ENCODE measurements at regions not wholly inside any gene's neighbourhood (a gene's known extent, or its start where the extent isn't known, plus 50 kb on each side); places are given as distances from the start of the nearest gene placed in this dataset.
"Not testable (repeated sequence)": the region's sequence is repeated elsewhere in the genome, so short reads cannot be mapped to it uniquely, and the experiment has no call there.

DNA sequence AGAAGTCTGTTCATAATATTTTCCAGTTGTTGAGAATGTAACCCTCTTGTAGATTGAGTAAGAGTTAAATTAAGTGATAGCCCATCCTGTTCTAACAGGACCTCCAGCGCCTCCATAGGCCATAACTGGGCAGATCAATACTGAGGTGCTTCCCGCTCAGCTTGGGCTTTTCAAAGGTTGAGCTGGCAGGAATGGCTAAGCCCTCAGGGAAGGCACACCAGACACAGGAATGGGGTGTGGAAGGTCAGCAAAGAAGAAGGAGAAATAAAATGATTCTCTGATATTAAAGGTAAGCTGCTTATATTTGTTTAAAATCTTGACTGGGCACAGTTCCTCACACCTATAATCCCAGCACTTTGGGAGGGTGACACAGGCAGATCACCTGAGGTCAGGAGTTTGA is 737.8 kb upstream of the TPTE start:
- TF ChIP-seq, protein P1, sequence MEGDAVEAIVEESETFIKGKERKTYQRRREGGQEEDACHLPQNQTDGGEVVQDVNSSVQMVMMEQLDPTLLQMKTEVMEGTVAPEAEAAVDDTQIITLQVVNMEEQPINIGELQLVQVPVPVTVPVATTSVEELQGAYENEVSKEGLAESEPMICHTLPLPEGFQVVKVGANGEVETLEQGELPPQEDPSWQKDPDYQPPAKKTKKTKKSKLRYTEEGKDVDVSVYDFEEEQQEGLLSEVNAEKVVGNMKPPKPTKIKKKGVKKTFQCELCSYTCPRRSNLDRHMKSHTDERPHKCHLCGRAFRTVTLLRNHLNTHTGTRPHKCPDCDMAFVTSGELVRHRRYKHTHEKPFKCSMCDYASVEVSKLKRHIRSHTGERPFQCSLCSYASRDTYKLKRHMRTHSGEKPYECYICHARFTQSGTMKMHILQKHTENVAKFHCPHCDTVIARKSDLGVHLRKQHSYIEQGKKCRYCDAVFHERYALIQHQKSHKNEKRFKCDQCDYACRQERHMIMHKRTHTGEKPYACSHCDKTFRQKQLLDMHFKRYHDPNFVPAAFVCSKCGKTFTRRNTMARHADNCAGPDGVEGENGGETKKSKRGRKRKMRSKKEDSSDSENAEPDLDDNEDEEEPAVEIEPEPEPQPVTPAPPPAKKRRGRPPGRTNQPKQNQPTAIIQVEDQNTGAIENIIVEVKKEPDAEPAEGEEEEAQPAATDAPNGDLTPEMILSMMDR (IDR thresholded peaks at IDR 0.05; ENCODE audit: low read depth, low read length, poor library complexity, severe bottlenecking), result not testable (repeated sequence)
- TF ChIP-seq EZH2phosphoT487 (IDR thresholded peaks at IDR 0.05; ENCODE audit: borderline replicate concordance, low read length), result not testable (repeated sequence)

Data from DOHH2 (cell line).